Esophagus muscularis mucosa (tissue), 3 donors: ENCODE measurements at regions not wholly inside any gene's neighbourhood (a gene's known extent, or its start where the extent isn't known, plus 50 kb on each side); places are given as distances from the start of the nearest gene placed in this dataset.

Experiments
- POLR2A ChIP-seq: fragments of 450-650 bp; IDR thresholded peaks from one replicate; pipeline ENCODE4 v1.6.1; 2017; ENCODE audit warnings: antibody characterized with exemption, moderate library complexity, mild to moderate bottlenecking, low read depth
- POLR2AphosphoS5 ChIP-seq, 2 donors: sonication (generic); formaldehyde crosslinking; IDR thresholded peaks; one replicate each; pipeline ENCODE4 v1.6.1; 2017; ENCODE audit warnings: antibody characterized with exemption in 2 of 2
- TF ChIP-seq, protein P1 (sequence below), 3 experiments: fragments of 200-600 bp in 2 of 3; fragments of 450-650 bp in 1 of 3; sonication (generic) in 2 of 3; IDR thresholded peaks; one replicate each; pipeline ENCODE4 v1.5.1; 2017 to 2019; ENCODE audit warnings: antibody characterized with exemption in 3 of 3, mild to moderate bottlenecking in 2 of 3, moderate library complexity in 1 of 3

- TF ChIP-seq, protein P1, sequence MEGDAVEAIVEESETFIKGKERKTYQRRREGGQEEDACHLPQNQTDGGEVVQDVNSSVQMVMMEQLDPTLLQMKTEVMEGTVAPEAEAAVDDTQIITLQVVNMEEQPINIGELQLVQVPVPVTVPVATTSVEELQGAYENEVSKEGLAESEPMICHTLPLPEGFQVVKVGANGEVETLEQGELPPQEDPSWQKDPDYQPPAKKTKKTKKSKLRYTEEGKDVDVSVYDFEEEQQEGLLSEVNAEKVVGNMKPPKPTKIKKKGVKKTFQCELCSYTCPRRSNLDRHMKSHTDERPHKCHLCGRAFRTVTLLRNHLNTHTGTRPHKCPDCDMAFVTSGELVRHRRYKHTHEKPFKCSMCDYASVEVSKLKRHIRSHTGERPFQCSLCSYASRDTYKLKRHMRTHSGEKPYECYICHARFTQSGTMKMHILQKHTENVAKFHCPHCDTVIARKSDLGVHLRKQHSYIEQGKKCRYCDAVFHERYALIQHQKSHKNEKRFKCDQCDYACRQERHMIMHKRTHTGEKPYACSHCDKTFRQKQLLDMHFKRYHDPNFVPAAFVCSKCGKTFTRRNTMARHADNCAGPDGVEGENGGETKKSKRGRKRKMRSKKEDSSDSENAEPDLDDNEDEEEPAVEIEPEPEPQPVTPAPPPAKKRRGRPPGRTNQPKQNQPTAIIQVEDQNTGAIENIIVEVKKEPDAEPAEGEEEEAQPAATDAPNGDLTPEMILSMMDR (IDR thresholded peaks at IDR 0.05) = no peak
- TF ChIP-seq POLR2A = no peak
- TF ChIP-seq POLR2AphosphoS5 (IDR thresholded peaks at IDR 0.05) = no peak
Measured at GRCh38 chr6:71015392-71015791, 58.5 kb upstream of the B3GAT2 start.
